ENCODE measurements at regions not wholly inside any gene's neighbourhood (a gene's known extent, or its start where the extent isn't known, plus 50 kb on each side); places are given as distances from the start of the nearest gene placed in this dataset.
"Not testable (repeated sequence)": the region's sequence is repeated elsewhere in the genome, so short reads cannot be mapped to it uniquely, and the experiment has no call there.

DNA sequence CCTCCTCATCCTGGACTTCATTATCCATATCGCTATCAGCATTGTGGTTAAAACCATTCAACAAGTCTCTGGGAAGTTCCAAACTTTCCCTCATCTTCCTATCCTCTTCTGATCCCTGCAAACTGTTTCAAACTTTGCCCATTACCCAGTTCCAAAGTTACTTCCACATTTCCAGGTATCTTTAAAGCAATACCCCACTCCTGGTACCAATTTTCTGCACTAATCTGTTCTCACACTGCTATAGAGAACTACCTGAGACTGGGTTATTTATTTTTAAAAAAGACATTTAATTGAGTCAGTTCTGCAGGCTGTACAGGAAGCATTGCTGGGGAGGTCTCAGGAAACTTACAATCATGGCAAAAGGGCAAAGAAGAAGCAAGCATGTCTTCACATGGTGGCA lies 147.3 kb downstream of the ARL4A start:
- no peak for DNase-seq

- DNase-seq: no peak
These were observed 152.2 kb downstream of the ARL4A start for GRCh38 chr7:12839508-12840153.

DNA sequence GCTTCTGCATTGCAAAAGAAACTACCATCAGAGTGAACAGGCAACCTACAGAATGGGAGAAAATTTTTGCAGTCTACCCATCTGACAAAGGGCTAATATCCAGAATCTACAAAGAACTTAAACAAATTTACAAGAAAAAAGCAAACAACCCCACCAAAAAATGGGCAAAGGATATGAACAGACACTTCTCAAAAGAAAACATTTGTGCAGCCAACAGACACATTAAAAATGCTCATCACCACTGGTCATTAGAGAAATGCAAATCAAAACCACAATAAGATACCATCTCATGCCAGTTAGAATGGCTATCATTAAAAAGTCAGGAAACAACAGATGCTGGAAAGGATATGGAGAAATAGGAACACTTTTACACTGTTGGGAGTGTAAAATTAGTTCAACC lies 157.3 kb downstream of the ARL4A start:
- not testable (repeated sequence) for DNase-seq

GRCh38 chr7:12847001-12847400 lies 159.6 kb downstream of the ARL4A start:
- DNase-seq: no peak

DNA sequence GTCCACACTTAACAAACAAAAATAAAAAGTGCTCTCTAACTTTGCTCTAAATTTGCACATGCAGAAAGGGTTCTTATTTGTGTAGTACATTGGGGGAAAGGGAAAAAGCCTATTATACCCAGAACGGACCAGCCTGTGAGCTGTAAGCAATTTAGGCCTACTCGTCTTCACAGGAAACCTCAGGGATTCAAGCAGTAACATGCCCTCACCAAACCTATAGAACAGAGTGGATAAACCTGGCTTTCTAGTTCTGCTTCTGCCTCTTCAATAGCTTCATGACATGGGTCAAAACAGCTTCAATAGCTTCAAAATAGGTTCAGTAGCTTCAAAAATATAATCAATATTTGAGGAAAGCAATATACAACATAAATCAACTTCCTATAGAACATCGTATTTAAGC lies 163.7 kb downstream of the ARL4A start:
- DNase-seq: no peak

GRCh38 chr7:12851841-12852240 lies 164.4 kb downstream of the ARL4A start:
- no peak for DNase-seq

DNA sequence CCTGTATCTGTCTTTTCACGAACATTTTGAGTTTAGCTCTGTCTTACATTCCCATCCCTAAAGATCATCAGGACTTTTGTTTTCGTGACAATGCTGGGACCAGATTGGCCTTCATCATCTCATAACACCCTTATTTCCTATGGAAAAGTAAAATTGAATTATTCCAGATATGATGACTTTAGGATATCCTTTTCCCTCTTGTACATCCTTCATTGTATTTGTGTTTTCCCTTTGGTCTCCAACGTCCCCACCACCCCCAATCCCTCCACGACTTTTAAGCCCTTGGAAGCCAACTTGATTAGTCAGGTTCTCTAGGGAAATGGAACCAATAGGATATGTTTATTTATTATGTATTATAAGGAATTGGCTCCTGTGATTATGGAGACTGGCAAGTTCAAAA lies 167.6 kb downstream of the ARL4A start:
- DNase-seq: no peak

DNA sequence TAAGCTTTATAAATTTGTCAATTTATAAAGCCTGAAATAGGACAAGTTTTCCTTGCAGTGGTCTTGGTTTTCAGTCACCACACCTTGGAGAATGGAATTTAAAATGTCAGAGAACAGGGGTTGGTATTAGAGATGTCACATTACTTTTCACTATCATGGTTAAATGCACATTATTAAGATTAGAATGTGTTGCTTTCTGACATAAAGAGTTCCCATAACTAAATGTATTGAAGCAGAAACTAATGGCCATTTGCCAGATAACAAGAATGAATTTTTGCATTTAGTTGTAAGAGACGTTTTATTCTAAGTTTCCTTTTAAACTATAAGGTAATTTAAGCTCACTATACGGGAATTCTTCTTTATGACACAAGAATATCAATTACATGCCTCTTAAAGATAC lies 172.3 kb downstream of the ARL4A start:
- no peak for DNase-seq

GRCh38 chr7:12861070-12861469 lies 173.6 kb downstream of the ARL4A start:
- DNase-seq: no peak

- DNase-seq: no peak
These were observed 174.7 kb downstream of the ARL4A start for GRCh38 chr7:12862146-12862545.

DNA sequence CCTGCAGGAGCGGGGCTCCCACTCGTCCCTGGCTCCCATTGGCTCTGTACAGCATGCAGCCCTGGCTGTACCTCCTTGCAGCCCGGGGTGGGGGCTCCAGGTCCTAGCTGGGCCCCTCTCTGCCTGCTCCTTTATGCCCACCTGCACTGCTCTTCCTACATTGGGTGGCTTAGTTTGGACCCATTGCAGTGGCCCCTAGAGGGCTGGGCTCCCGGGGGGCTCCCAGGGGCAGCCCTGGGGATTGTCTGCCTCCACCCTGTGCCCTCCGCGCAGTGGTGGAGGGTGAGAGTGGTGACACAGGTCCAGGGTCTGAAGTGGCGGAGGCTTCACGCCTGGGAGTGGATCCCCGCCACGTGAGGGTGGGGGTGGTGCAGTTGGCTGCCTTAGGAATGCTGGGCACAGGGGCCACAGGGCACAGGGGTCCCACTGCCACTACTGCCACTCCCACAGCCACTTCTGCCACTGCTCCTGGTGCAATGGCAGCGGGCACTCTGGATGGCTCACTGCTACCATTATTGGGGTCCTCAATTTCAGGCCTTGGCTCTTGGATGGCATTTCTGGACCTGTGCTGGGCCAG lies 177.1 kb downstream of the ARL4A start:
- DNase-seq: no peak

- no peak for DNase-seq
These were observed 178.2 kb downstream of the ARL4A start for GRCh38 chr7:12865593-12865992.

DNA sequence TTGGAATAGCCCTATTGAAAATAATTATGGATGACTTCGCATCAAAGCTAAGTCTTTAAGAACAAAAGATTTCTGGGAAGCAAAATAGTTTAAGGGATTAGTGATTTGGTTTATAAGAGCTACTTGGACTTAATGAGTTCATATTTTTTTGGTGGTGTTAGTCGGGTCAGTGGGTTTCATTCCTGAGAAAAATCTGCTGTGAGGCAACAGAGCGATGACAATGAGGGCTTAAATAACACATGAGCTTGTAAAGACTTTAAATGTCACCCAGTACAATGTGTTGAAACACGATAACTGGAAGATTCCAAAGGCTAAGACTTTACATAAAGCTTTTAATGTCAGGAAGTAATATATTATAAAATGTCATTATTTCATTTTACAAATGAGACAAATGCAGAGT lies 178.8 kb downstream of the ARL4A start:
- no peak for DNase-seq

DNA sequence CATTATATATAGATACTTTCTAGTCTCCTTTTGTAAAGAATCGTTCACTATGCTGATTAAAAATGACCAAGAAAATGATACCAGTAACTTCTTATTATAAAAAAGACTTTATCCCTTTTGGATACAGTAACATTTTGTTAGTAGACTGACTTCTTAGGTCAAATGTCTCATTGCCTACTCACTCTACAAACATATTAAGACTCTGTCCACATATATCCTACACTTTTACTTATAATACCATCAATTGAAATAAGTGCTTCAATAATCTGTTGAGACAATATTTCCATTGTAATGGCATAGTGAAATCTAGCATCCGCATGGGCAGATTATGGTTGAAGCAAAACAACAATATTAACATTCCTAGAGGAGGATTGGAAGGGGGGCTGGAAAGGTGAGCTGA lies 180.6 kb downstream of the ARL4A start:
- DNase-seq: no peak

GRCh38 chr7:12870219-12870618 lies 182.8 kb downstream of the ARL4A start:
- DNase-seq: no peak

DNA sequence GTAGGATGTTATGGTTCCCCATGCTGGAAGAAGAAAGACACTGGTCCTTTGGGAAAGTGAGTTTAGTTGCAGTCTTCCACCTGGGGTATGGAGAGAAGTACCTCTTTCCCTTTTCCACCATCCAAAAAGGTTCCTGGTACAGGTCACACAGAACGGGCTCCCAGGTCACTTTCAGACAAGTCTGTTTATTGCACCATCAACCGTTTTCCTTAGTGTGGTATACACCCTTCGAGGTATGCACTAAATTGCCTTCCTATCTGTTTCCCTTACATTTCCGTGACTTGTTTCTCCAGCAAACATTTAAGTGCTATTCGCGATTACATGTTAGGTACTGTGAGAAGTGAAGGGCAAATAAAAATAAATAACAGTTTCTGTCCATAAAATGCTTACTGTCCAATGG lies 185.1 kb downstream of the ARL4A start:
- DNase-seq: no peak

DNA sequence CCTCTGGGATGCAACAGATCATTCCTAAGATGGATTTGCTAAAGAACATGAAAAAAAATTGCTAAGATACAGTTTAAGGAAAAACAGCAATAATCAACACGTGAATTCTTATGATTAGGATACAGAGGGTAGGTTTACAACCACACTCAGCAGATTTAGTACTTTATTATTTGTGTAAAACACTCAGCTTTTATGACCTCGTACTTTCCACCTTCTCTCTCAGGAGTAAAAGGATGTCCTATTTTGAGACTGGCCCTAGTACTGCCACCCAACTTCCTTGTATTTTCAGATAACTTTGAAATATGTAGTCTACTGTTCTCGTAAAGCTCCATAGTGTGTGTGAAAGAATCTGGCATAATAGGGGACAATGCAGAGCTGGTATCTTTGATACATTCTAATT lies 186.1 kb downstream of the ARL4A start:
- no peak for DNase-seq

GRCh38 chr7:12879139-12879538 lies 191.7 kb downstream of the ARL4A start:
- DNase-seq: no peak

- no peak for DNase-seq
These were observed 194.3 kb downstream of the ARL4A start for GRCh38 chr7:12881712-12882111.

GRCh38 chr7:12882710-12883109 lies 195.3 kb downstream of the ARL4A start:
- no peak for DNase-seq

DNA sequence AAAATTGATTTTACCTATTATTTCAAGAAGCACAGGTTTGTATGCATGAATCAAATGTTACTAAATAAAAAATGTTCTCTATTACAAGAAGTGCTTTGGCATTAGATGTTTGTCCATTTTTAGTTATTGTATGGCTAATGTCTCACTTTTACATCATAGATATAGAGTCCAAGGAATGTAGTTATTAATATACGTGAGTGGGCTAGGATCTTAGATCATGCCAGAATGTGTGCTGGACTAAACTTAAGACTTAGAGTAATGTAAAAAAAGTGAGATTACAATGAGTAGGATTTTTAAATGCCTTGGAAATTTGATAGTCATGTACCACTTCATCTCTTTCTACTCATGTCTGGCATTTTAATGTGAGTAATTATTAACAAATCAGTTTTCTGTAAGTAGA lies 196.6 kb downstream of the ARL4A start:
- DNase-seq: no peak

DNA sequence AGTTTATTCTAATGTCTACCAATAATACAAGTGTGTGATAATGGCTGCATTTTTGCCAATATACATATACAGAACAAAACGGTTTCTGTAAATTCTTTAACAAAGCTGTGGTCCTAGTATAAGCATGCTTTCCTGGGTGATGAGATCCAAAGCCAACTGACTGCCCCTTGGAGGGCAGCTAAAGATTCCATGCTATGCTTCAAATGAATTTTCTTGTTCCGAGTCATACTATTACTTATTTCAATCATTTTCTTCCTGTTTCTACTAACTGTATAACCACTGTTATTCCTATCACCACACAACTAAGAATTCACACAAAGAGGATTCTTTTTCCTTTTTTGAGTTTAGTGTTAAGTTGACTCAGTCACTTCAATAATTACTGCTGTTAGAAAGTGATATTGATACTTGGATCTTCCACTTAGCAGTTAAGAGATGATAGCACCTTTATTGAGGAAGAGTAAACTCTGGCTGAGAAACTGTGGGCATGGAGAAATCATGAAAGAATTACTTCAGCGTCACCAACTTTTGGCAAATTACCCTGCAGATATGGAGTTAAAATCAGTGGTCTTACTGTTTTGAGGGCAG lies 197.5 kb downstream of the ARL4A start:
- no peak for DNase-seq

- no peak for DNase-seq
These were observed 201.3 kb downstream of the ARL4A start for GRCh38 chr7:12888717-12889116.

DNA sequence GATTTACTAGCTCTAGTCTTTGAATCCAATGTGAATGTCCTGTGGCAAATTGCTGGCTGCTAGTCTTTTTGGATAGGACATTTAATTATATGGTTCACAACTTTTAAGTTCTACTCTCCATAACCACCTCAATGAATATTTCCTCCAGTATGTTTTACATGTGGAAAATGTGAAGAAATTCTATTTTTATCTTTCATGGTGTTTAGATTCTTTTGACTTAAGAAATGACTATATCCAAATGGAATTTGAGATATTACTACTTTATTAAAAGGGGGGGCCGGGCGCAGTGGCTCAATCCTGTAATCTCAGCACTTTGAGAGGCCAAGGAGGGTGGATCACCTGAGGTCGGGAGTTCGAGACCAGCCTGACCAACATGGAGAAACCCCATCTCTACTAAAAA lies 202.0 kb downstream of the ARL4A start:
- no peak for DNase-seq

- no peak for DNase-seq
These were observed 203.2 kb downstream of the ARL4A start for GRCh38 chr7:12890586-12890985.

Measured in CD4-positive, alpha-beta T cell treated with Interferon alpha-2 for 1 hour (primary cell).